Colon (tissue), 2 donors: ENCODE measurements at regions not wholly inside any gene's neighbourhood (a gene's known extent, or its start where the extent isn't known, plus 50 kb on each side); places are given as distances from the start of the nearest gene placed in this dataset.
"Not testable (repeated sequence)": the region's sequence is repeated elsewhere in the genome, so short reads cannot be mapped to it uniquely, and the experiment has no call there.

Source experiments
- FAIRE-seq: peaks from 2 replicates; lab custom pipeline; 2012; peaks lifted over from hg19 to GRCh38; lab: Jason Lieb, UNC
- donor health status: control.
- donor health status: control.

DNA sequence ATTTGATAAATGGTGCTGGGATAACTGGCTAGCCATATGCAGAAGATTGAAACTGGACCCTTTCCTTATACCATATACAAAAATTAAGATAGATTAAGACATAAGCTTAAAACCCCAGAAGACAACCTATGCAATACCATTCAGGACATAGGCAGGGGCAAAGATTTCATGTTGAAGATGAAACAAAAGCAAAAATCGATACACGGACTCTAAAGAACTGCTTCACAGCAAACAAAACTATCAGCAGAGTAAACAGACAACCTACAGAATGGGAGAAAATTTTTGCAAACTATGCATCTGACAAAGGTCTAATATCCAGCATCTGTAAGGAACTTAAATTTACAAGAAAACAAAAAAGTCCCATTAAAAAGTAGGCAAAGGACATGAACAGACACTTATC lies 255.9 kb downstream of the TINAG start:
- not testable (repeated sequence) for FAIRE-seq

DNA sequence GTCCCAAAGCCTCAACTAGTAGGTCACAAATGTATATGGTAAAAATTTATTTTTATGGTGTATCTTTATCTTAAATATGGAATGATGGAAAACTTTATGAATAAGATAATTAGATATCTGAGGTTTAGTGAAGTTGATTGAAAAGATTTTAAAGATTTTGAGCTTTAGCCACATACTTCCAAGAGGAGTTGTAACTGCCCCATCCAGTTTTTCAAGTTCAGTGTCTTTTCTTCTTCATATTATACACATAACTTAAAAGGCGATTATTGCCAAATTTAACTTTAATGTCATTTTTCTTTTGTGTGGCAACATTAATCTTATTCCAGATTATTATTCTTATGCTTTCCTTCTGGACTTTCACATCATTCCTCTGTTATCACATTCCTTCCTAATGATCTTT lies 266.4 kb downstream of the TINAG start:
- no peak for FAIRE-seq

DNA sequence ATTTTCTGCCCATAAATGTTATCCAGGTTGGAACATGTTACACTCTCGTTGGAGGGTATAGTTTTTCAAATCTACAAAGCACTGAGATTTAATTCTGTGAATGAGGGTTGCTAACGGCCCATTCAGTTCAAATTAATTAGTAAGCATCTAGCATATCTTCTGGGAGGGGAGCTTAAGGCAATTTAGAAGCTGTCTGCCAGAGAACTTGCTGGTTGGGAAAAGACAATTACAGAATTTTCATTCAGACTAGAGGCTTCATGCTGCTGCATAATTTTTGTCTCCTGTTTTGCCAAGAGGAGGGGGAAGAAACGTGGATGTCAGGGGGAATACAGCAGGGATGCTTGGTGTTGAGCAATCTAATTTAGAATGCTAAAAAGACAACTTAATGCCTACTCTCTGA lies 268.3 kb upstream of the FAM83B start:
- no peak for FAIRE-seq

DNA sequence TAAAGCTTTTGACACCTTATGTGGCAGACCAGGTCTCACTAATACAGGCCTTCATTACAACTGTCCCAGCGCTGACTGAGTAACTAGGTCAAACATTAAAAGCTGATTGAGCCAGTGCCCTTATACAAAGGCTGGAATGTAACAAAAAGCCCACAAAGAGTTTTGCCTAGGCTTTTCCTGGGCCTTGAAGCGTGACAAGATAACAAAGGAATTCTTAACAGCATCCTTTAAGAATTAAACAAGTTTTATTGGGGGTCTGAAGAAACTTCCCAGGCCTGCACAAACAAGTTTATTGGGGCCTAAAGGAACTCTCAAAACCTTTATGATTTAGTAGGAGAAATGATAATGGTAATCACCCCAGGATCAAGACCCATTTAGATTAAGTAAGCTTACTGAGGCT lies 267.6 kb upstream of the FAM83B start:
- FAIRE-seq: no peak

DNA sequence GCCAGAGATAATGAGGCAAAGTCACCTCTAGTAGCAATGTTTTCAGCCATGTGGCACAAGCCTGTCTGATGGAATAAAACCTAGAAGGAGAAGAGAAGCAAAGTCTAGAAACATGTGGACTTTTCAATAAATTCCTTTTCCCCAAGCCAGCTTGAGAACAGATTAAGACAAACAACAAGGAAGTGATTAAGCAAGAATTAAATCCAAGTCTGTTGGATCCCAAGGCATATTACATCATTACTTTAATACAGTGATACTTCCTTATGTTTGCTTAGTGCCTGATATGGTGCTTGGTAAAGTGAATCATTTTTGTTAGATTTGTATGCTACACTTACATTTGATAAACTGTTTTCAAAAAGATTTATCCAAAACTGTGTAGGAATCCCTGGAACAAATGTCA lies 260.3 kb upstream of the FAM83B start:
- no peak for FAIRE-seq

DNA sequence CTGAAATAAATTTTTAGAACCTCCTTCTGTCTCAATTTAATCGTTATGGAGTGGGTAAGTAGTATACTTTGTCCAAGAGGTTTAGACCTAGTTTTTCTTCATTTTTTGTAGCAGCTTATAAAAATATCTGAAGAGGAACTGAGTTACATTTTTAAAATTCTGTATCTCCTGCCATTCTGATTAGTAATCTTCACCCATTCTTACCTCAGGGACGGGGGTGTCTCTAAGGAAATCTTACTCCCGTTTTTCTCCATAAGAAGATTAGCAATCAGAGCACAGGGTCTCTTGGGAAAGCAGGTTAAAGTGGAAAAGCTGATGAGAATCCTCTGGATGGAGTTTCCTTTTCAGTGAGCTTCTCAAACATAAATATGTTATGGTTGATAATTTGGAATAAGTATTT lies 259.3 kb upstream of the FAM83B start:
- FAIRE-seq: no peak

DNA sequence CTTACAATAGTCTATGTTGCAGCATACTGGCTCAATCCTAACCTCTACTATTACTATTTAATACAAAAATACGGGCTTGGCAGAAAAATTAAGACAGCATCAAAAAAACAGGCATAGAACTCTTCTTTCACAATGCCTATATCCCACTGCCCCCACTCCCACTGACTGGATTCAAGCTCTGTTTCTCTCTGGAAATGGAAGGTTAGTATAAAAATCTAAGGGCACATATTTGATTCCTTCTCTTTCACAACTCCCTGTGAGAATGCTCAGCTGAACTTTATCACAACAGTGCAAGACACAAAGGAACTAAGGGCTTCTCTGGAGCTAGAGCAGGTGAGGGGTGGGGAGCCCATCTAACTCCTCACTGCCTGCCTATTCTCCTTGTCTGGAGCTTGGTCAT lies 258.4 kb upstream of the FAM83B start:
- FAIRE-seq: no peak

DNA sequence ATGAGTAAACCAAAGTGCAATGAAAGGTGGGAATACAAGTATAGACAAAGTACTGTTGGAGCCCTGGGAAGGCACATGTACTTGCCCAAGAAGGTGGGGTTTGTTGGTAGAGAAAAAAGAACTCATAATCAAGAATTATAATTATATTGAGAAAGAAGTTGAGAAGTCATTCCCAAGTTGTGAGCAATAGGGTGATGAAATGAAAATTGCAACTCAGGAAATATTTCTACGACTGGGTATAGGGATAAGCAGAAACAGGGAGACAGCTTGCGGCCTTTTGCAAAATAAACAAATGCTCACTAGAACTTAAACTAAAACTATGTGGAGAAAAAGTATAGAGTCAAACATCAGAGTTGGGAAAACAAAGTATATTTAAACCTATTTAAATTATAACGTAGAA lies 250.7 kb upstream of the FAM83B start:
- no peak for FAIRE-seq

DNA sequence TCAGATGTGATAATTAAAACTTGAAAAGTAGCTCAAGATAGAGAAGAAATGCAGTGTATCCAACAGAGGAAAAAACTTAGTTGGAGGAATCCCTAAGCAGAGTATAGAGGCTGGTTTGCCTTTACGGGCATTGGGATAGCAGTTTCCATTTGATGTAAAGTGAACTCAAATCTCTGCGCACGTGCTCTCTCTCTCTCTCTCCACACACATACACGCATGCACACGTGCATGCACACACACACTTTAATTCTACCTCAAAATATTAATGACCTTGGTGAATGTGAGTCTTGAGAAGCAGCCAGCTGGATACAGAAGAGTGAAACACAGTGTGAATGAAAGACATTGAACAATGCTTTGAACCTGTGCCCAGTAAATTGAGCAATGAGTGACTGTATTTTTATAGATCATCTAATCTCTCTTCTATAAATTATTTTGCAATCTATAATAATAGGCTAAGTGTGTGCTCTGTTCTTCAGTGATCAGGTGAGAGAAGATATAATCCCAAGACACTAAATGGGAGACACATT lies 247.7 kb upstream of the FAM83B start:
- no peak for FAIRE-seq

DNA sequence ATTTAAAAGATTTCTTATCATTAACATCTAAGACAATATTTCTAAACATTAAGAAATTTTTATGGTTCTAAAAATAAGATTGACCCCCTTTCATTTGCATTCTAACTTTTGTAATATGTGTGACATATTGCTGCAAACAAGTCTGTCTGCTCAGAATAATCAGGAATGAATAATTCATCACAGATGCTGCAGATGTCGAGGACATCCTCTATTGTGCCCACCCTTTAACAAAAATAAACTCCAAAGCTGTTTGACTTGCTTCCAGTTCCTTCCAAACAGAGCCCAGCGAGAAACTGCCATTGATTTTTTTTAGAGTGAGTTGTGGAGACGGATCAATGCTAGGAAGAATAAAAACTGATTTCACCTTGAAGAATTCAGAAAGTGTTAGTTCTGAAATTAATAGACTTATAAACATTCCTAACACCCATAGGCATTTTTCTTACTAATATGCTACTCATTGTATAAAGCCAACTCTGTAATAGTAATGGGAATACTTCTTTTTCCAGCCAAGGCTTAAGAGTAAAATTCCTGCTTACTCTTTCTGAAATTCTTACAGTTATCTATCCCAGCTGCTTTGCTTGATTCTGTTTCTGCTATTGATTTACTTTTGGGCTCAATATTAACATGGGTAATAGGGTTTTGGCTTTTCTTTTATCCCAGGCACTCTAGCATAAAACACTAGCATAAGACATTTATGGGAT lies 244.8 kb upstream of the FAM83B start:
- no peak for FAIRE-seq

DNA sequence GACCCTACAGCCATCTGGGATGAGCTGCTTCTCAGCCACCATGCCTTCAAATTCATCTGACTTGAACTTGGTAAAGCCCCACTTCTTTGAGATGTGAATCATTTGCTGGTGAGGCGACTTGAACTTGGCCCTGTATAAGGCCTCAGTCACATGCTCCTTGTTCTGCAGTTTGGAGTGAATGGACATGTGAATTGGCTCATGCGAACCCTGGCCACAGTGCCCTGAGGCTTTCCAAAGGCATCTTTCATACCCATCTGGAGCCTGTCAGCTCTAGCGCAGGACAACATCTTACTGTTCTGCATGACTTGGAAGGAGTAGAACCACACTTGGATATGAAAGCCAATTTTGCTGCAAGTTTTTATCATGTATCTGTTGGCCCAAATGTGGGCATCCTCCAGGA lies 244.0 kb upstream of the FAM83B start:
- no peak for FAIRE-seq

DNA sequence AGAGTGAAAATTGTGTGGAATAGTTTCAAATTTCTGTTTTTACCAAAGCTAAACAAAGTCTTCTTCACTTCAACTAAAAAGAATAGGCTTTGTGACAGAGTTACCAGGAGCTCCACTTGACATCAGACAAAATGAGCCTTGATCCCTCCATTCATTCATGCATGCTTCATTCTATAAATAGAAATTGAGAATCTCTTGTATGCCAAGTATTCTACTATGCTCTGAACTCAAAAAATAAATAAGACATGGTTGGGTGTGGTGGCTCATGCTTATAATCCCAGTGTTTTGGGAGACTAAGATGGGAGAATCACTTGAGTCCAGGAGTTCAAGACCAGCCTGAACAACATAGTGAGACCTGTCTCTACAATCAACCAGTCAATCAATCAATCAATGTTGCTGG lies 236.6 kb upstream of the FAM83B start:
- no peak for FAIRE-seq

DNA sequence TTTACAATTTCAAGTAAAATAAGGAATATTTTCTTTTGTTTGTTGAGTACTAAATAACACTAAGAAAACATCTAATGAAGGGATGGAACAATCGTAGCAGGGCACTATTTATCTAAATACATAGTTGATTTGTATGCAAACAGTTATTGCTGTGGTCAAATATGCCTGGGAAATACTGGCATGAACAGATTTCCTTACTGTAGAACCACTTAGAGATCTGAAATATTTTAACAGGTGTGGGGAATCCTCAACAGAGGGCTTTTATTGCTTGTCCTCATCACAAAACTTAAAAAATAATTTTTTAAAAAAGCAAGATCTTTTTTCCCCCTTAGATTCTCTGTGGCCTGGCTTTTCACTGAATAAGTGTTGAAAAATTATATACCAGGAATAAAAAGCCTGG lies 233.0 kb upstream of the FAM83B start:
- FAIRE-seq: no peak

DNA sequence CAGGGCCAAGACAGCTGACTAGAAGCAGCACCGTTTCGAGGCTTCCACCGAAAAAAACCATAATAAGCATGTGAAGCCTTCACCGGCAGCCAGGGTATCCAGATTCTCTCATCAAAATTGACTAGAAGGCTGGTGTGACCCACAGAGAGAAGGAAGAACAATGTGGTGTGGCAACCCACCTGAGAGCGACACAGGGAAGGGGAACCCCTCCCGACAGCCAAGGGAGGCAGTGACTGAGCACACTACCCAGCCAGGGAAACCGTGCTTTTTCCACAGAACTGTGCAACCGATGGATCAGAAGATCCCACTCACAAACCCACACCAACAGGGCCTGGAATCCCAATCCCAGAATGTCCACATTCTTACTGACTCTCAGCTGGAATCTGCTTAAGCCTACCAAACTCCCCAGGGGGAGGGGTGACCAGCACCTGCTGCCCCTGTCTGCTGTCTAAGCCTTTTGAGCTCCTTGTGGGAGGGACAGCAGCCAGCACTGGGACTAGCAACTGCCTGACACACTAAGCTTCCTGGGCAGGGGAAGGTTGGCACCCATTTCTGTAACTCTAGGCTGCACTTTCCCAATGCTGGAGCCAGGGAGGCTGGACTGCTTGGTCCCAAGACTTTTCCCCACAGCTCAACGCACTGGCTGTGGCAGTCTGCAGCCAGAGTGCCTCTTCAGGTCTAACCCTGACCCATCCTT lies 231.9 kb upstream of the FAM83B start:
- no peak for FAIRE-seq

DNA sequence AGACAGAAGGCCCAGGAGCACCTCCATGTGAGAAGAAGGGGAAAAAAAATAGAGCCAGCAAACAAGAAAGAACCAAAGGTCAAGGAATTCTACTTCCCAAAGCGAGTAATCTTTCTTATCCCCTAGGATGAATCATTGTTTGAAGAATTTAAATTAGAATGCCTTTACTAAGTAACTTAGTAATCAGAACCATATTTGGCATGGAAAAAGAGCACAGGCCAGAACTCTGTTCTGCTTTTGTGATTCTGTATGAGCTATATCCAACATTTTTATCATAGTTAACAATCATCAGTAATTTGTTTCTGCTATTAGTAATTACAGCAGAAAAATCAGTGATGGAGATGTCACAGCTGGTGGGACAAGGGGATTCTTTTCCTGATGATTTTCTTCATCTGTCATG lies 228.8 kb upstream of the FAM83B start:
- no peak for FAIRE-seq

DNA sequence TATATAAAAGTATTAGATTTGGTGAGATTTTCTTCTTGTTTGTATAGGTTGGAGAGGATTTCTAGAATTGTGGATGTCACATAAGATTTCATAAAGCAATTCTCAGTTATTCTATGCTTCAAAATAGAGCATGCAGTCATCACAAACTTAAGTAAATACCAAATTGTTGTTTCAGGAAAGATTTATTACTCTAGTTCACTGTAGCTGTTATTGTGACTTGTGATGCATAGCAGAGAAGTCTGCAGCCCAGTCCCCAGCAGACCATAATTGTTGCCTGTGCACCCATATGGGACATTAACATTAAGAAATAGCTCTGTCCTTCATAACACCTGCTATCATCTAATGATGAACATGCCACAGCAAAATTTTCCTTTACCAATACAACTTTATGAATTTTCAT lies 228.0 kb upstream of the FAM83B start:
- FAIRE-seq: no peak

DNA sequence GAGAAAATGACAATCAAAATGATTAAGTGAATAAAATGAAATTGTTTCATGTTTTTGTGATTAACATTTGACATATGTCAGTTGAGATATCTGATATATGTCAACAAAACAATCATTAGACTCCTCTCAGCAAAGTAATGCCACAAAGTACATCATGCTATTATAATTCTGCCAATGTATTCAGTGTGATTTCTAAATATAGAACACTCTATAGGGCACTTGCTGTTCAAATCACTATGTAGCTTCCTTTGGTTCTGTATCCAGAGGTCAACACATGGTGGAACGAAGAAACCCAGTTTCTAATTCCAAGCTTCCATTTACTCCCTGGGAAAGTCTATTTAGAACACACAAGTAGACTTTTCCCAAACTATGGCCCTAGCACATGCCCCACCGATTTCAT lies 227.5 kb upstream of the FAM83B start:
- no peak for FAIRE-seq

DNA sequence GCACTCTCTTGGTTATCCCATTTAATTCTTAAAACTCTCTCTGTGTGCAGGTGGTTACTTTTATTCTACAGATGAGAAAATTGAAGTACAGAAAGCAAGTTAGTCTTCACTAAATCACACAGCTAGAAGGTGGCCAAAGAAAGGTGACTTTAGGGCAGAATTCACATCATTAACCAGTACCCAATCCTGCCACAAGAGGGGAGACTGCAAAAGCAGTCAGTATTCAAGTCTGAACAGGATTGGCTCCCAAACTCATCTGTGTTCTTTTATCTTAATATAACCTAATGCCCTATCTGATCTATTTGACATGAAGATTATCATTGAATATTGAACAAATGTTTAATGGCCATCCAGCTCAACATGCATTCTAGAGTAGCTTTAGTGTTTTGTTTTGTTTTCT lies 225.3 kb upstream of the FAM83B start:
- FAIRE-seq: no peak

DNA sequence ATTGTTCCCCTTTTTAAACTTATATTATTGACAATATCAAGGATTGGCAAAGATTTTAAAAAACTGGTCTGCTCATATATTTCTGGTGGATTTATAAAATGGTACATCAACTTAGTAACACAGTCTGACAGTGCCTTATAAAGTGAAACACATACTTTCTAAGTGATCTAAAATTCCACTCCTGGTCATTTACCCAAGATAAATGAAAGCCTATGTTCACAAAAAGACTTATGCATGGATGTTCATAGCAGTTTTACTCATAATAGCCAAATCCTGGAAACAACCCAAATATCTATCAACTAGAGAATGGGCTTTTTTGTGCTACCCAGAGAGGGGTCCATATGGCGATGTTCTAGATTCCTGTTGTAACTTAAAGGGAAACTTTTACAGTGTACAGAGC lies 222.4 kb upstream of the FAM83B start:
- FAIRE-seq: no peak

DNA sequence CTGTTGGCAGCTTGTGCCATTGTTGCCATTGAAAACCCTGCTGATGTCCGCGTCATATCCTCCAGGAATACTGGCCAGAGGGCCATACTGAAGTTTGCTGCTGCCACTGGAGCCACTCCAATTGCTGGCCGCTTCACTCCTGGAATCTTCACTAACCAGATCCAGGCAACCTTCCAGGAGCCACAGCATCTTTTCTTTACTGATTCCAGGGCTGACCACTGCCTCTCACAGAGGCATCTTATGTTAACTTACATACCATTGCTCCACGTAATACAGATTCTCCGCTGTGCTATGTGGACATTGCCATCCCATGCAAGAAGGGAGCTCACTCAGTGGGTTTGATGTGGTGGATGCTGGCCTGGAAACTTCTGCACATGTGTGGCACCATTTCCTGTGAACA lies 221.8 kb upstream of the FAM83B start:
- FAIRE-seq: no peak

DNA sequence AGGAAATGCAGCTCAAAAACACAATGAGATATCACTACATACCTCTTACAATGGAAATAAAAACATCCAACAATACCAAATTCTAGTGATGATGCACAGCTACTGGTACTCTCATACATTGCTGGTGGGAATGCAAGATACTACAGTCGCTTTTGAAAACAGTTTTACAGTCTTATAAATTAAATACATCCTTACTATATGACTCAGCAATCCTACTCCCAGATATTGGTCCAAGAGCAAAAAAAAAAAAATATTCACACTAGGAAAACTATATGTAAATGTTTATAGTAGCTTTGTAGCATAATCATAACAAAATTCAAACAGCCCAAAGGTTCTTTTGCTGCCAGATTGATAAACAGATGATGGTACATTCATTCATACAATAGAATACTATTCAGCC lies 217.4 kb upstream of the FAM83B start:
- no peak for FAIRE-seq

DNA sequence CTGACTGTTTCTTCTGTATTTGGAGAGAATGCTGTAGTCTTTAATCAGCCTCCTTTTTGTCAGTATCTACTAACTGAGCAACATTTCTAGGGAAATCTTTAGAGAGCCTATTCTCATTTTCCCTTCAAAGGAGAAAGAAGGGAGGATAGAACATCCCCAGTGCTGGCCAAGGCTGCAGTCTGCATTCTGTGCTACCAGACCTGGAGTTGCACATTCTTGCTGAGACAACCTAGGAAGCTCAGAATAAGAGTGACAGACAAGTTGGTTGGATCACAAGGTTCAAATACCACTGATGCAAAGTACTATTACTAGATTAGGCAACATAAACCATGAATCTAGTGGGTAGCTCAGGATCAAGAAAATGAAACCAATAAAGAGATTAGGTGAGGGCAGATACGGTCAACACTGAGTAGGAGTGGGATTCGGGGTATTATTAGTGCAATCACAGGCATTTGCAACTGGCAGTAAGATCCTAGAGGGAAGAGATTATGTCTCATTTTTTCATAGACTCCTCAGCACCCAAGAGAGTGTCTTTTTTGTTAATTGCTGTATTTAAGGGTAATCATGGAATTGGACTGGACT lies 213.5 kb upstream of the FAM83B start:
- FAIRE-seq: no peak

DNA sequence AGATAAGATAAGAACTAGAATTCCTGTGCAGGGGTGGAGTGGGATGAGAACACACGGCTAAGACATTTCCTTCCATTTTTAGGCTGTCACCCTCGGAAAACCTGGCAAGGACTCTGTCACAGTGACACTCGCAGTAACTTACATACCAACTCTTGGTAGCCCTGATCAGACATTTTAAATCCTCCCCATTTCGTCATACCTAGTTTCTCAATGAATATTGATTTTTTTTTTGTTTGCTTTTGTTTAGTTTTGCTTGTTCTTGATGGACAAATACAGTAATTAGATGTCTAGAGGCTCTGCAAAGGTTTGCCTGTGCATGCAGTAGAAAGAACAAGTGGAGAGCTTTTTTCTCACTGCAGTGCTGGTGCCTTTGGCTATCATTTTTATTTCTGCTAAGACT lies 213.0 kb upstream of the FAM83B start:
- no peak for FAIRE-seq

DNA sequence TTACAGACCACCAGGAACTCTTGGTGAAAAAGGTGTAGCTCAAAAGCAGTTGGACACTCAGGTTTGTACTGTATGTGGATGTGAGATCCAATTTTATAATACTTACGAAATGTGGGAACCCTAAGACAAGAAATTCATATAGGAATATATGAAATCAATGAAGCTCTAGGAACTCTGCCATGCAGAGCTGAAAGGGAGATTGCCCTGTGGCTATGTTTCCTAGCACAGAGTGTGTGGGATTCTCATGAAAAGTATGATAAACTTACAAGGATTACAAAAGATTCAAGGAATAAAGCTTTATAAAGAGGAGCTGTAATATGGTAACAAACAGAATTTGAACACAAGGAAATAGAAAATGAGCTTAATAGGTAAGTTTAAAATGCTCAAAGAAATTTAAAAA lies 205.7 kb upstream of the FAM83B start:
- no peak for FAIRE-seq
